ENCODE measurements at regions not wholly inside any gene's neighbourhood (a gene's known extent, or its start where the extent isn't known, plus 50 kb on each side); places are given as distances from the start of the nearest gene placed in this dataset.

- Histone ChIP-seq H3K79me2 (ENCODE audit: control insufficient read depth, insufficient read depth, low read length) (no peaks in the 10 kb centered on the region), H3K4me1 (ENCODE audit: control insufficient read depth in 2 of 2, insufficient read depth in 2 of 2, low read length in 2 of 2) (no peaks in the 10 kb centered on the region), H2AFZ (ENCODE audit: insufficient read depth, low read depth, low read length, poor library complexity, severe bottlenecking) (no peak overlapping the region), H3K4me2 (replicated peaks; ENCODE audit: low read depth, low read length, poor library complexity, severe bottlenecking) (no peak overlapping the region), H3K9me3 (ENCODE audit: control extremely low read depth in 1 of 3, control insufficient read depth in 2 of 3, insufficient read depth in 1 of 3, low read length in 2 of 3) (no peaks in the 10 kb centered on the region), H4K20me1 (ENCODE audit: control insufficient read depth, insufficient read depth, low read length, poor library complexity, severe bottlenecking) (no peaks in the 10 kb centered on the region), H3K27ac (ENCODE audit: low read length in 2 of 2) (no peak overlapping the region), H3K36me3 (replicated peaks in 1 of 2; ENCODE audit: control extremely low read depth in 1 of 2, control insufficient read depth in 1 of 2, extremely low read depth in 1 of 2, insufficient read depth in 2 of 2, low read length in 1 of 2) (no peaks in the 10 kb centered on the region), H3K4me3 (ENCODE audit: control extremely low read depth in 1 of 5, extremely low read depth in 1 of 5, insufficient read depth in 1 of 5, low read depth in 2 of 5, low read length in 4 of 5) (no peak overlapping the region), H3K9ac (ENCODE audit: low read length) (no peak overlapping the region), H3K27me3 (replicated peaks in 1 of 4; ENCODE audit: control extremely low read depth in 1 of 4, control insufficient read depth in 3 of 4, insufficient read depth in 4 of 4, low read length in 3 of 4) (no peaks in the 10 kb centered on the region)
- Mint-ChIP-seq H3K4me1 (no peaks in the 10 kb centered on the region), H3K9me3 (ENCODE audit: insufficient read depth) (peaks cover 2% of the 10 kb centered on the region), H3K27me3 (no peaks in the 10 kb centered on the region), H3K27ac (no peak overlapping the region), H3K4me3 (no peak overlapping the region)
- TF ChIP-seq EZH2 (IDR thresholded peaks at IDR 0.05; ENCODE audit: borderline replicate concordance, insufficient read depth, low read depth, low read length, poor library complexity, severe bottlenecking) (no peak), CTCF (IDR thresholded peaks at IDR 0.05) (no peak)
- ChIA-PET CTCF (no interaction called here), POLR2A (no interaction called here)
- DNase-seq (no peak), ATAC-seq (ENCODE audit: low read depth) (no peak)
- 83% methylated on average over 1 of the region's 3 CpGs for WGBS (ENCODE audit: insufficient coverage)
- intact Hi-C loops (cut with micrococcal nuclease): no loop called here
These were observed 118.9 kb downstream of the DDX3Y start for GRCh38 chrY:13023607-13024006.

GRCh38 chrY:13024447-13024846 lies 119.8 kb downstream of the DDX3Y start:
- ChIA-PET CTCF (no interaction called here), POLR2A (no interaction called here)
- ATAC-seq (ENCODE audit: low read depth): no peak

More at GRCh38 chrY:13024447-13024846, 119.8 kb downstream of the DDX3Y start:
- H2AFZ ChIP-seq (ENCODE audit: insufficient read depth, low read depth, low read length, poor library complexity, severe bottlenecking): no peak overlapping the region
- H3K4me1 ChIP-seq (ENCODE audit: control insufficient read depth in 2 of 2, insufficient read depth in 2 of 2, low read length in 2 of 2): no peaks in the 10 kb centered on the region
- H3K27ac ChIP-seq (ENCODE audit: low read length in 2 of 2): no peak overlapping the region
- H3K9me3 ChIP-seq (ENCODE audit: control extremely low read depth in 1 of 3, control insufficient read depth in 2 of 3, insufficient read depth in 1 of 3, low read length in 2 of 3): no peaks in the 10 kb centered on the region
- no peaks in the 10 kb centered on the region for H3K79me2 ChIP-seq (ENCODE audit: control insufficient read depth, insufficient read depth, low read length)
- H3K4me3 Mint-ChIP-seq: no peak overlapping the region
- H3K4me1 Mint-ChIP-seq: no peaks in the 10 kb centered on the region
- no peak overlapping the region for H3K4me3 ChIP-seq (ENCODE audit: control extremely low read depth in 1 of 5, extremely low read depth in 1 of 5, insufficient read depth in 1 of 5, low read depth in 2 of 5, low read length in 4 of 5)
- no peaks in the 10 kb centered on the region for H3K27me3 ChIP-seq (replicated peaks in 1 of 4; ENCODE audit: control extremely low read depth in 1 of 4, control insufficient read depth in 3 of 4, insufficient read depth in 4 of 4, low read length in 3 of 4)
- intact Hi-C loops (cut with micrococcal nuclease): no loop called here
- H3K27ac Mint-ChIP-seq: no peak overlapping the region
- DNase-seq: no peak
- TF ChIP-seq CTCF (IDR thresholded peaks at IDR 0.05): no peak
- no peak for TF ChIP-seq EZH2 (IDR thresholded peaks at IDR 0.05; ENCODE audit: borderline replicate concordance, insufficient read depth, low read depth, low read length, poor library complexity, severe bottlenecking)
- H4K20me1 ChIP-seq (ENCODE audit: control insufficient read depth, insufficient read depth, low read length, poor library complexity, severe bottlenecking): no peaks in the 10 kb centered on the region
- H3K4me2 ChIP-seq (replicated peaks; ENCODE audit: low read depth, low read length, poor library complexity, severe bottlenecking): no peak overlapping the region
- H3K9ac ChIP-seq (ENCODE audit: low read length): no peak overlapping the region
- peaks cover 2% of the 10 kb centered on the region for H3K9me3 Mint-ChIP-seq (ENCODE audit: insufficient read depth)
- no peaks in the 10 kb centered on the region for H3K27me3 Mint-ChIP-seq
- H3K36me3 ChIP-seq (replicated peaks in 1 of 2; ENCODE audit: control extremely low read depth in 1 of 2, control insufficient read depth in 1 of 2, extremely low read depth in 1 of 2, insufficient read depth in 2 of 2, low read length in 1 of 2): no peaks in the 10 kb centered on the region
